Stimulated activated CD8-positive, alpha-beta memory T cell treated with anti-CD3 and anti-CD28 coated beads, Interleukin-2, amount 100 ng/mL, for 1 hour (primary cell): ENCODE measurements at regions not wholly inside any gene's neighbourhood (a gene's known extent, or its start where the extent isn't known, plus 50 kb on each side); places are given as distances from the start of the nearest gene placed in this dataset.

ENCODE experiments used
- DNase-seq, 2 donors: peaks; one replicate each; pipeline ENCODE4 v3.0.0-alpha.2; 2020; ENCODE audit warnings: low read depth in 2 of 2

GRCh38 chr17:77906377-77906871 is 52.1 kb upstream of the TNRC6C start:
- no peak for DNase-seq

- DNase-seq: no peak
These were observed 50.7 kb upstream of the TNRC6C start for GRCh38 chr17:77907497-77908461.

- no peak for DNase-seq
These were observed 50.0 kb upstream of the TNRC6C start for GRCh38 chr17:77908501-77908900.
